ENCODE measurements at regions not wholly inside any gene's neighbourhood (a gene's known extent, or its start where the extent isn't known, plus 50 kb on each side); places are given as distances from the start of the nearest gene placed in this dataset.

DNA sequence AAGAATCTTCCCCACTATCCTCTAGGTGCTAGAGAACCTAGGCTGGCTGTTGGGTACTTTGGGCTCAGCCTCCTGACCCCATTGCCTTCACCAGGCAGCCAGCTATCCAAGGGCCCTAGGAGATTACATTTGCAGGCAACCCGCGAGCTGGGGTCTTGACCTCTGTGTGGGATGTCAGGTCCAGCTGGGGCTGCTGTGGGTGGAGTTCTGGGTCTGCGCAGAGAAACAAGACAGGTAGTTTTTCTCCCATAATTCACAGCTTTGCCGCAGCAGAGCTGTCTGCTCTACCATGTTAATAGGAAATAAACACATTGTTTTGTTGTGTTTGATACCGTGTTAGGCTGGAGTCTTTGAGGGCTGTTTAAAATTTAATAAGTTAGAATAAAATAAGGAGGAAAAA is 142.8 kb upstream of the PLET1 start:
- no peak for DNase-seq

DNA sequence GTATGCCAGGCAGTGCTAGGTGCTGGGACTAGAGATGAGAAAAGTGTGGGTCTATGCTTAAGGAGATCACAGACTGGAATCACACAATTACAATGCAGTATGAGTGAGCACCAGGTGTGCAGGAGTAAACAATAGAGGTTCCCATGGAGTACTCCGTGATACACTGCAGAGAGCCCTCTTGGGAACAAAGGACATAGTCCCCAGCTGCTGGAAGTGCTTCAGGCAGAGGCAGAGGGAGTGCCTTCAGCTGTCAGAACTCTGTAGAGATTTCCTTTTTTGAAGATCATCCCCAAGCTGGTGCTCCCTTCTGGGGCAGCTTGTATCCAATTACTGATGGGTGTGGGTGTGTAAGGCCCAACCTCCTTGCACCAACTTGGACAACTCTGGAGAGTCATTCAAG is 143.5 kb upstream of the PLET1 start:
- no peak for DNase-seq

DNA sequence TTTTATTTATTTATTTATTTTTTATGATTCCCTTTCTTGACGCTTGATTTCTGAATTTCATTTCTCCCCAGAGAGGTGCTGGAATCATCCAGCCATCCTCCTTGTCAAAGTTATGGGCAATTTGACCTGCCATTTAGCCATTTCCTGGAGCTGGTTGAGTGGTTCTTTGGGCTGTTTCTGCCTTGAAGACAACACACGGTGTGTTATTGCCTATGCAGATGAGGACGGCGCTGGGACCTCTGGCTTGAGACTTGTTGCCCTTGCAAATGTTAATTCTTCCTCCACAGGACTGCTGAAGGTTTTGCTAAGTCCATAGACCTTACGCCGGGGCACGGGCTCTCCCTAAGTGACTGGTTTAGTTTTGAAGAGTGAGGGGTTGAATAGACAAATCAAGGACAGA is 147.9 kb upstream of the PLET1 start:
- no peak for DNase-seq

DNA sequence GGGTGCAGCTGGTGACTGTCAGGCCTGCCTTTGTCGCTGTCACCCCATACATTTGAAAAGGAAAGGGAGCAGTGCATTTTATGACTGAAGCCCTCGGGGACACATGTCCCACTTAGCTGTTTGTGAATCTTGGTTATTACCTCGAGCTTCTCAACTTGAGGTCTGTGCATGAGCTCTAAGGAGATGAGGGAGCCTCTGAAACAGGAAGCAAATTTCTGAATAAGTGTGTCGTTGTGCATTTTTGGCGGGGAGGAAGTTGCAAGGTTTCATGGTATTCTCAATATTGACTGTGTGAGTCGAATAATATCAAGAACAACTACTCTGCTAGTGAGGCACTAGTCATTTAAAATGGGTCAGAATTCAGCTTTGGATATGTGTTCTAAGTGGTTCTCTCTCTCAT is 149.7 kb upstream of the PLET1 start:
- no peak for DNase-seq

DNA sequence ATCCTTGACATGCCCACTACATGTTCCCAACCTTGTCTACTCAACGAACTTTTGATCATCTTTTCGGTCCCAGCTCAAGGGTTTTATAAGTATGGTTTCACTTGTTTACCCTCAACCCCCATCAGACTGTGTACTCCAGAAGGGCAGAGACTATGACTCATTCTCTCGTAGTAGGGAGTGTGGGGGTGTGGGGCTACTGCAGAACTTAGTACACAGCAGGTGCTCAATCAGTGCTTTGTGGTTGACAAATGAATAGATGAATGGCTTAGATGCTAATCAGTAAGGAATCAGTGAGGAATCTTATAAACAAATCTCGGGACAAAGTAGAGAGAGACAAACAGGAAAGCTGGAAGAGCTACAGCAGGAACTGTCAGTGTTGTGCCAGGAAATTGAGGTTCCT is 151.7 kb upstream of the PLET1 start:
- no peak for DNase-seq

DNA sequence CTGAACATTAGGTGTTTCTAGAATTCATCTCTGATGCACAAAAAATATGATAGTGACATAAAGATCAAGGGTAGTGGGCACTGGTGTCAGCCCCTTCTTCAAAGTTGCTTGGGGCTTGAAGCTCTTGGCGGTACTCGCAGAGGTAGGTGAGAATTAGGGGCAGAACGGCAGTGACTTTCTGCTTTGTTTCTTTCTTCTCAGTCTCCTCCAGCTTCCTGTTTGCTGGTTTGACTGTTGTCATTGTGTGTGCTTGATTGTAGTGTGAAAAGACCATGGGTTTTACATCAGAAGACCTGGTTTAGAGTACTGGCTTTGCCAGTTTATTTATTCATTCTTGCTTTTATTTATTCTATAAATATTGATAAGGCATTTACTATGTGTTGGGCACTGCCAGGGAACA is 156.7 kb upstream of the PLET1 start:
- no peak for DNase-seq

DNA sequence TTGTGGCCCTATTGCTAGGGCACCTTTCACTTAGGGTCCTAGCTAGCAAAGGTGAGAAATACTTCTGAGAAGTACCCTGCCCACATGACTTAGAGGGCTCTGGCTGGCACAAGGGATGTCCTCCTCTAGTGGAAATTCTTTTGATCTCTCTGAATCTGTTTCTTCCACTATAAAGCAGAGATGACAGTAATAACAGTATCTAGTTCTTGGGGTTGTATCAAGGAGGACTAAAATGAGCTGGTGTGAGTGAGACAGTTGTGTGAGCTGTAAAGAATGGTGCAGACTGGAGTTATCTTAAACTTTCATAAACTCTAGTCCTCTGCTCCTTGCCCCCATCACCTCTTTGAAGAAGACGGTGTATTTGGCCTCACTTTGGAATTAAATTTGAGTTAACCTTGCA is 157.8 kb upstream of the PLET1 start:
- no peak for DNase-seq

DNA sequence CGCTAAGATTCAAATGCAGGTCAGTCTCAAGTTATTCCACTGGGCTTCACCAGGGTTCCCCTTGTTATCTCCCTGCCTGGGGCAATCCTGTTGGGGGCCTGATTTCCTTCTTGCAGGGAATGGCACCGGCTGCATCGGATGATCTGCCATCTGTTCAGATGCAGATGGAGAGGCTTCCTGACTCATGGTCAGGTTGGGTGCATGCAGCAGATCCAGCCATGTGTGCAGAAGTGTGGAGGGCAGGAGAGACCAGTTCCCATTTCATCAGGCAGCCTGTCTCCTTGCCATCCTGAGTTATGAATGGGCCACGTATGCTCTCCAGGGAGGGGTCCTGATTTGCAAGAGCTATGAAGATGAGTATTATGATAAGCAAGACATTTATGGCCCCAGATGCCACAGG is 161.2 kb upstream of the PLET1 start:
- no peak for DNase-seq

DNA sequence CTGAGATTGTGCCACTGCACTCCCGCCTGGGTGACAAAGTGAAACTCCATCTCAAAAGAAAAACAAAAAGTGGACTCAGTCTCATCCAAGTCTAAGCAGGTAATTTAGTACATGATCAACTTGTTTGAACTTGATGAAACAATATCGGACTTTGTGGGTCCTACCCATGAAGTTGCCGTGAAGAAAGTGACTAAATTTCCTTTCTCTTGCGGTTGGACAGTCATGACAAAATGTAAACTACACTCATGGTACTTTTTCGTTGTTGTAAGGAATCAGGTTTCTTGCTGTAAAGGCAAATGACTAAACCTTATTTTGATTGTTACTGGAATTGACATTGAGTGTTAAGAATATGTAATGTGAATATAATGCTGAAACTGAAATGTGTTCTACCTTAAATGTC is 164.5 kb upstream of the PLET1 start:
- DNase-seq: no peak

DNA sequence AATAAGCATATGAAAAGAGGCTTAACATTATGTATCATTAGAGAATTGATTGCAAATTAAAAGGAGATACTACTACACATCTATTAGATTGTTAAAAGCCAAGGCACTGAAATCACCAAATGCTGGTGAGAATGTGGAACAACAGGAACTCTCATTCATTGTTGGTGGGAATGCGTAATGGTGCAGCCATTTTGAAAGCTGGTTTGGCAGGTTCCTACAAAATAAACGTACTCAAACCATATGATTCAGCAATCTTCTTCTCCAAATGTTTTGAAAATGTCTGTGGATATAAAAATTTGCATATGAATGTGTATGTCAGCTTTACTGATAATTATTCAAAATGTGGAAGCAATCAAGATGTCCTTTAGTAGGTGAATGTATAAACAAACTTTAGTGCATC is 176.4 kb upstream of the PLET1 start:
- DNase-seq: no peak

DNA sequence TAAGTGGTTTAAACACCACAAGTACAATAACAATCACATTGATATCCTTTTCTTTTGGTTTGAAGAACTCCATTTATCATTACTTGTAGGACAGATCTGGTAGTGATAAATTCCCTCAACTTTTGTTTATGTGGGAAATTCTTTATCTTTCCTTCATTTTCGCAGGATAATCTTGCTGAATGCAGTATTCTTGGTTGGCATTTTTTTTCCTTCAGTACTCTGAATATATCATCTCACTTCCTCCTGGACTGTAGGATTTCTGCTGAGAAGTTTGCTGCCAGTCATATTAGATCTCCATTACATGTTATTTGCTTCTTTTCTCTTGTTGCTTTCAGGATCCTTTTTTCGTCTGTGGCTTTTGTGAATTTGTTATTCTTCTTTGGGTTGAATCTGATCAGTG is 179.0 kb upstream of the PLET1 start:
- DNase-seq: no peak

DNA sequence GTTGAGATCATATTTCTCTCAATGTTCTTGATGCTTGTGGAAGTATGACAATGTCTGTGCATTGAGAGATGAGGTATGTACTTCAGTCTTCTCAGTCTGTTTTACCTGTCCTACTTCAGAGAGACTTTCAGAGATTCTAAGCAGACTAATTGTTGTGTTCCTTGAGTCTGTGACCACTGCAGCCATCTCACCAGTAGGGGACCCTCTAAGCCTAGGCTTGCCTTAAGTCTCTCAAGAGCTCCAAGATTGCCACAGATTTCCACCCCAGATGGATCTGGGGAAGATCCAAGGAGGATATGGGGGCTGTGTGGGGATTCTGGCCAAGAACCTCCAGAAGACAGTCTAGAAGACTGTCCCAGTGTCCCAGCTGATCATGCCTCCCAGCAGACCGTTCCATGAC is 179.9 kb upstream of the PLET1 start:
- DNase-seq: no peak

DNA sequence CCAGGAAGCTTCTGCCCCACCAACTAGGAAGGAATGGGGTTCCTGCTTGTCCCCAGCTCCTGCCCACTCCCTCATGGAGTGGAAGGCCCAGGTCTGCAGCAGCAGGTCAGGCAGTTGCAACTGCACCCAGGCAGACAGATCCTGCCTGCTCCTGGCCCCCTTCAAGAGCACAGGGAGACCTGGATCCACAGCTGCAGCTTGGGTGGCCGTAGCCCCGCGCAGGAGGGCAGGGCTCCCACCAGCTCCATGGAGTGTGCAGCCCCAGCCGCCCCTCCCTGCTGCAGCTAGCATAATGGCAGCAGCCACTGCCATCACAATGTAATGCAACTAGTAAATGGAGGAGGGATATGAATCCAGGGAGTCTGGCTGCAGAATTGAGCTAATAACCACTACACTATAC is 187.5 kb upstream of the PLET1 start:
- DNase-seq: no peak

DNA sequence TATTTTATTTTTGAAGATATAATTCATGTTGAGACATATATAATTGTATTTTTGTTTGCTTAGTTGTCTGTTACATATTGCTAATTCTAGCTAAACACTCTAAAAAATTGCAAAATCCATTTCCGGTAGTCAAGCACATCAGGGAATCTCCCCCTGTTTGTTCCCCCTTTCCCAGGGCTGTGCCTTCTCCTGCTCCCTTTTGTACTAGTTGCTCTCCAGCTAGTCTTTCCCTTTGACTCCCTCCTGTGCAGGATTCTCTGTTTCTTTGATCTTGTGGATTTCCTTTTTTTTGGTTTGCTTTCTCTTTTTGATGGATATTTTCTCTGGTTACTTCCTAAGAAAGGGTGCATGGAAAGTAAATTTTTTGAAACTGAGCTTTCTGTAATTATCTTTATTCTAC is 188.1 kb upstream of the PLET1 start:
- no peak for DNase-seq

DNA sequence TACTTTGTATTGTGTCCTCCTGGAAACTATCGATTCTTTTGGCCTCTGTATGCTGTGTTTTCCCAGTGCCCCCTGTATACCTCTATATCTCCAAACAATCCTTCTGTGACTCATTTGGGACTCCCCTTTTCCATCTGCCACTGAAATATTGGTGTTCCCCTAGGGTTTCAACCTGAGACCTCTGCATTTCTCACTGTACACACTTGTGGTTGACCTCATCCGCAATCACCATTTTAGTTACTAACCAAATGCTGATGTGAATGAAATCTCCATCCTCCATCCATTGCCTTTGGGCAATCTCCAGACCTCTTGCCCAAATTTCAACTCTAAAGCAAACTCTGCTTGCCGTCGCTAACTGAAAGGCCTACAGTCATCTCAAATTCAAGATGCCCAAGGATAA is 190.6 kb upstream of the PLET1 start:
- DNase-seq: no peak

DNA sequence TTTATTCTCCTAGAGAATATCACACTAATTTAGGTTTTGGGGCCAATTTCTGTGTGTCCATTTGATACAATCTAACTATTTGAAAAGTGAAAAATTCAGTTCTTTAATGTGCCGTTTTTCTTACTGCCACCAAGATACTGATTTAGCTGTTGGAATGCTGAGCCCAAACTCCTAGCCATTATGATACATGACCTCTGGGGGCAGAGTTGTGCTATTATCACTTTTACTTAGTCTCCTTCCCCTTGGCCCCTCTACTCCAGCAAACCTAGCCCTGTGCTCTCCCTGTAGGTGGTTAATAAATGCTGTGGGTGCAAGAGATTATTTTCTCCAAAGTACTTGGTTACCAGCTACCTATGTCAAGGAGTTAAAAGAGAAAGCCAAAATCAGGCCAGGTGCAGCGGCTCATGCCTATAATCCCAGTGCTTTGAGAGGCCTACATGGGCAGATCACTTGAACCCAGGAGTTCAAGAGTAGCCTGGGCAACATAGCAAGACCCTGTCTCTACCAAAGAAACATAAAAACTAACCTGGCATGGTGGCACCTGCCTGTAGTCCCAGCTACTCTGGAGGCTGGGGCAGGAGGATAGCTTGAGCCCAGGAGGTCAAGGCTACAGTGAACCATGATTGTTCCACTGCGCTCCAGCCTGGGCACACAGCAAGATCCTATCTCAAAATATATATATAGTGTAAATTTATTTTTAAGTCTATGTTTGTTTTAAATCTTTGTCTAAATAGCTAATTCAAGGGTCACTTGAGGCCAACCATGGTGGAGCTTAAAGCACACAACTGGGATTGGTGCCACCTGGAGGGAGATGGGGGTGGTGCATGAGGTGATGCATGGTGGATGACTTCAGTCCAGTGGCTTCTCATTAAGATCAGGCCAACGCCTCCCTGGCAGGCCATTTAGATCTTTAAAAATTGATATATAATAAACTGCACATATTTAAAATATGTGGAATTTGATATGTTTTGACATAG is 193.2 kb upstream of the PLET1 start:
- DNase-seq: no peak

DNA sequence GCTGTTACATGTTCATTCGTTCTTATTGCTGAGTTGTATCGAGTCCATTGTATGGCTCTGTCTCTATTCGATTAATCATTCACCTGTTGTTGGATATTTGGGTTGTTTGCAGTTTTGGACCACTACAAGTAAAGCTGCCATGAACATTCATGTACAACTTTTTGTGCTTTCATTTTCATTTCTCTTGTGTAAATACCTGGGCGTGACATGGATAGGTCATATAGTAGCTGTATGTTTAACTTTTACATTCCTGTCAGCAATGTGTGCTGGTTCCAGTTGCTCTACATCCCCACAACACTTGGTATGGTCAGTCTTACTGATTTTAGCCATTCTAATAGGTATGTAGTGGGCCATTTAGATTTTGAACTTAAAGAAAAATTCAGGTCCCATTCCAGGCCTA is 194.2 kb upstream of the PLET1 start:
- DNase-seq: no peak

DNA sequence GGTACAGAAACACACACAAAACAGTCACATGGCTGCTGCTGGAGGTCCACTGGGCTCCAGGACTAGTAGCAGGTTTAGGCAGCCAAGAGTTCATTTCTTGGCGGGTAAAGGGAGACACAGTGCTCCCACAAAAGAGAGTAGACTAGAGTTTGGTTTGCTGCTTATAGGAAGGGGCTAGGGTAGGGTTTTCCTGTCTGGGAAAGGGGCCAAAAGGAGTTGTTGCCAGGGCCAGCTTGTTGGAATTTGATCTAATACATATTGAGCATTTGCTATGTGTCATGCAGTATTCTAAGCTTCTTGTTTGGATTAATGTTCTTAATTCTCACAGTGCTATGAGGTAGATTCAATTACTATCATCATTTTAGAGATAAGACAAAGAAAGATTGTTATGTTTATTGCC is 195.1 kb upstream of the PLET1 start:
- DNase-seq: no peak

DNA sequence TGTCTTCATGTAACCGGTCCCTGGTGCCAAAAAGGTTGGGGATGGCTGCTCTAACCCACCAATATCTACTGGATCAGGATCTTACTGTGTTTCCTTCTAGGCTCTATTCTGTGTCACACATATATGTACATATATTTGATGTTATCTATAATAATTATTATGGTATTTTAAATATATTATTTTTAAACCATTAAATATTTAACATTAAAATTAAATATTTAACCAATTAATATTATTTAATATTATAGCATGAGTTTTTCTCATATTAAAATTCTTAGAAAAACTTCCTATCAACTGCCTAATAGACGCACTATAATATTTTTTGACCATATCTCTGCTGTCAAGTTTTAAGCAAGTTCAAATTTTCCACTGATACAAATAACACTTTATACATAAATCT is 196.9 kb upstream of the PLET1 start:
- no peak for DNase-seq

DNA sequence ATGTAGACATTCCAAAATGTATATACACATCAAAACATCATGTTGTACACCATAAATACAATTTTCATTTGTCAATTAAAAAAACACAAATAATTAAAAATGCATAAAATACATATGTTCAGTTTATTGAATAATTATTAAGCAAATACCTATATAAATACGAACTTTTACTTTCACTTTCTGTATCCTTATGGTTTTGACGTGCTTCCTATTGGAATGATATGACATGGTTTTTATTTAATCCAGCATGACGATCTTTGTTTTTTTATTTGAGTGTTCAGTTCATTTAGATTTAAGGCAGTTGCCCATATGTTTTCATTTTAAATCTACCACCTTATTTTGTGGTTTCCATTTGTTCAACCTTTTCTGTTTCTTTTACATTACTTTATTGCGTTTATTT is 198.3 kb upstream of the PLET1 start:
- no peak for DNase-seq

DNA sequence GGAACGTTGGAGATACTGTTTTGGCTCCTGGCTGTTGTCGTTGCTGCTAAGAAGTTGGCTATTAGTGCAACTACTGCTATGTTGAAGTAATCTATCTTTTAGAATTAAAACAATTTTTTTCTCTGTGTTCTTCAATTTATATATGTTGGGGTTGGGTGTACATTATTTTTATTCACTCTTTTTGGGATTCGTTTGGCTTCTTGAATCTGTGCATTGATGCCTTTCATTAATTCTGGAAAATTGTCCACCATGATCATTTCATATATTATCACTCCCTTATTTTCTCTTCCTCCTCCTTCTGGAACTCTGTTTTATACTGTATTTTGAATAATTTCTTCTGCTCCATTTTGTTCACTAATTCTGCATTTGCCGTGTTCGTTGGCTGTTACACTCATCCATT is 199.5 kb upstream of the PLET1 start:
- no peak for DNase-seq

DNA sequence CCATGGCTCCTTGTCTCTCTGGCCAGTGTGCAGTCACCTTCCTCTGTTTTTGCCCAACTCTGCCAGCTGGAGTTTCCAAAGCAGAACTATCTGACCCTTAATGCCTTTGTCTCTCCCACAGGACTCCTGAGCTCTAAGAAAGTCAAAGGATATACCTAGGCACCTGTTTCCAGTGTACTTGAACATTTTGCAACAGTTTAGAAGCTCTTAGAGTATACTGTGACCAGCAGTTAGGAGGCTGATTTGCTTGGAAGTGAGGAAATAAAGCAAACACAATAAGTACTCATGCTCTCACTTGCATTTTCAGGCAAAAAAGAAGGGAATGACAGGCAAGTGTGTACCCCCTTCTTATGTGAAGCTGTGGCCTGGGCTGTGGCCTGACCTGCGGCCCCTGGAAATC is 204.3 kb upstream of the PLET1 start:
- no peak for DNase-seq

DNA sequence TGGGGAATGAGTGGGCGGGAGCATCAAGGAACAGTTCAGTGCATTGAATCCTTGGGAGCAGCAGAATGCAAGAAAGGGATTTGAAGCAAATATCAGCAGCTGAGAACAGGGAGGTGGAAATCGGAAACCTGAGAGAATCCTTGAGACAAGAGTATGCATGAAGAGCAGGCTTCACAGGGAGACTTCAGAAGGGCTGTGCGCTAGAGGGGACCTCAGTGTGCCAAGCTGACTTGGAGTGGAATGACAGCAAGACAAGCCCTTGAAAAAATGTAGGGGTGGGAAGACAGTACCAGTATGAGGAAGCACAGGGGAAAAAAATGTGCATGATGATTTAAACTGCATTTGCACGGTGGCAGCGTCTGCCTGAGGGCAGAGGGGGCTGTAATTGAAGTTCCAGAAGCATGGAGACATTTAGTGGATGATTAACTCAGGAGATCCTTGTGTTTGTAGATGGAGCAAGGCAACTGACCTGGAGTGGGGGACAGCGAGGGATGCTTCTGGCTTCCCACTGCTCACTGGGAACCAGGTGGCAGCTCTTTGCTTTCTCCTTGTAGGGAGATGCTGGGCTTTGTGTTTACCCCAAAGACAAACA is 204.9 kb upstream of the PLET1 start:
- DNase-seq: no peak

DNA sequence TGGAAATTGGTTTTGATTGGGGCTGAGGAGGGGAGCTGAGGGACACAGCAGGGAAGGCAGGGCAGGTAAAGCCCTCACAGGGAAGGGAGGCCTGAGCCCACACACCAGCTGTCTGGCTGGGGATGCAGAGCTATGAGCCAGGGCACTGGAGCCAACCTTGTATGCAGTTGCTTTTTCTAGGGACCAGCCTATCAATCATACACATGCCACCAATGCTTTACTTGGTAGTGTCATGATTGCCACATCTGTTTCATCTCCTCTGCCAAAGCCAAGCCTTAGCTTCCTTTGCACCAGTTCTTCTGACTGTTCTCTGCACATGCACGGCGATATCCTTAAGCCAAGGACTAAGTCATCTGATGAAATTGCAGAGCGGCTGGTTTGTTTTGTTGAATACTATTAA is 207.1 kb upstream of the PLET1 start:
- DNase-seq: no peak

DNA sequence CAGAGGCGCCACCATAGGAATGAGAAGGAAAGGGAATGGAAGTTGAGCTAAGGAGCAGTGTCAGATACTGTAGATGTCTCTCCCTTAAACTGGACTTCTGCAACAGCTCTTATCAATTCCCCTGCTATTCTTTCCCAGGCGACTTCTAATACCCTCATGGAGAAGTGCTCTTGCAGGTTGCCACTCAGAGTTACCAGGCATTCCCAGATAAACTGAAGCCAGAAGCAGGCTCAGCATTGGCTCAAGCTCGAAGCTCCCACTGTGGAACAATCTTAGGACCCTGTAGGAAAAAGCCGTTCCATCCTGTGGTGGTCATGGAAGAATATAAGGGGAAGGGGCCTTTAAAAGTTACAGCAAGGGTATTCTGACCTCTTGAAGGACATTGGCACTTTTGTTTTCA is 208.7 kb upstream of the PLET1 start:
- no peak for DNase-seq

All from right hindlimb (tissue), 1 donor.